Fibroblast of the conjunctiva (primary cell): ENCODE measurements at regions not wholly inside any gene's neighbourhood (a gene's known extent, or its start where the extent isn't known, plus 50 kb on each side); places are given as distances from the start of the nearest gene placed in this dataset.
"Not testable (repeated sequence)": the region's sequence is repeated elsewhere in the genome, so short reads cannot be mapped to it uniquely, and the experiment has no call there.

ENCODE experiments used
- DNase-seq: peaks from one replicate; pipeline ENCODE4 v3.0.0-alpha.2; 2010; ENCODE audit warnings: low read depth

GRCh38 chr6:90463359-90463758 lies 123.5 kb downstream of the MAP3K7 start:
- DNase-seq: no peak

GRCh38 chr6:90462102-90462501 lies 124.8 kb downstream of the MAP3K7 start:
- no peak for DNase-seq

GRCh38 chr6:90461383-90461782 lies 125.5 kb downstream of the MAP3K7 start:
- no peak for DNase-seq

- no peak for DNase-seq
Measured at GRCh38 chr6:90460051-90460450, 126.8 kb downstream of the MAP3K7 start.

- DNase-seq: no peak
Measured at GRCh38 chr6:90459225-90459758, 127.6 kb downstream of the MAP3K7 start.

DNA sequence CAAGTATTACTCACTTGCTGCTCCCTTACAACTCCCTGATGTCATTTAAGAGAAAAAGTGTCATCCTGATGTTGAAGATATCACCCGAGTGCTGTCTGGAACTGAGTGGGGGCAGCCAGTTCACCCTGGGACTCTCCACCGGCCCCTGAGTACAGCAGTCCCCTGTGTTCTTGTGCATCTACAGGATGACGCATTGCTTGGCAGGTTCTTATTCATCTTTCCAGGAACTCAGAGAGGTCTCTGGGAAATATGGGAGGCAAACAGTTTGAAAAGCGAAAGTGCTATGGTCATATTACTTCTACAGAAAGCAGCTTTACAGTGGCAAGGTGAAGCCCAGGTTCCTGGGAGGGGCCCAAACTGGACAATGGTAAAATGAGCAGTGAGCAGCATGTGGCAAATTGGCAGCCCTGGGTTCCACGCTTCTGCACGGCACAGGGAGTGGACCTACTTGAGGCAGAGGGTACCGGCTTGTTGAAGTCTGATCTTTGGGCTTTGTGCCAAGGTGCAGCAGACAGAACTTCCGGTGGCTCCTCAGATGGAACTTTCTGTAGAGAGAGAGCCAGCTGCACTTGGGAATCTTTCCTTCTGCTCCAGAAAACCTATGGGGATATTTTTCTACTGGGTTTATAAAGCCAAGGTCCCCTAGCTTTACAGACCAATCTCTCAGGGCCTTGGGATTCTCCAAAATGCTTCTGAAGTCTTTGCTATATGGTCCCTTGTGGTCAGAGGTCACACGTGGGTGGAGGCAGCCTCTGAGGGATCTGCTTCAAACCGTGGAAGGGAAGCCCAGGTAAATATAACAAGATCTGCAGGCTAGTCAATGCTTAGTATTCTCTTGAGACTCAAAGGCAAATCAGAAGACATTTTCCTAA lies 128.3 kb downstream of the MAP3K7 start:
- DNase-seq: no peak

GRCh38 chr6:90457867-90458259 lies 129.0 kb downstream of the MAP3K7 start:
- no peak for DNase-seq

DNA sequence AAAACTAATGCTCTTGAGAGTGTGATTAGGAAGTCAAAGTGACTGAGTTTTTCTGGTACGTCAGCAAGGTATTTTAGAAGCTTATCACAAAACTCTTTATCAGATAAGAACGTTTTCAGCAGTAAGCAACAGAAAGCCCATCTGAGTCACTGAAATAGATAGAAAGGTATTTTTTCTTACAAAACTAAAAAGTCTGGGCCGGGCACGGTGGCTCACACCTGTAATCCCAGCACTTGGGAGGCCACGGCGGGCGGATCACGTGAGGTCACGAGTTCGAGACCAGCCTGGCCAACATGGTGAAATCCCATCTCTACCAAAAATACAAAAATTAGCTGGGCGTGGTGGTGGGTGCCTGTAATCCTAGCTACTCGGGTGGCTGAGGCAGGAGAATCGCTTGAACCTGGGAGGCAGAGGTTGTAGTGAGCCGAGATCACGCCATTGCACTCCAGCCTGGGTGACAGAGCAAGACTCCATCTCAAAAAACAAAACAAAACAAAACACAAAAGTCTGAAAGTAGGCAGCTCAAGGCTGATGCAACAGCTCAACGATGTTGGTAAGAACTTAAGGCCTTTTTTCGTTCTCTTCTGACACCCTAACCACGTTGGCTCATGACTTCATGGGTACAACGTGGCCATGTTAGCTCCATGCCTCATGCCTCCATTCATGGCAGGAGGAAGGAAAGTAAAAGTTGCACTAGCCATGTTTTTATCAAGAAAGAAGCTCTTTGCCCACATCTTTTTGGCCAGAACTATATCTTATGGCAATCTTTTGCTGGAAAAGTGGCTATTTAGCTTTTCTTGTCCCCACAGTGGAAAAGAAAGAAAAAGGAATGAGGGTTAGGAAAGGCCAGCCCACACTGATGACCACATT lies 129.6 kb downstream of the MAP3K7 start:
- DNase-seq: not testable (repeated sequence)

DNA sequence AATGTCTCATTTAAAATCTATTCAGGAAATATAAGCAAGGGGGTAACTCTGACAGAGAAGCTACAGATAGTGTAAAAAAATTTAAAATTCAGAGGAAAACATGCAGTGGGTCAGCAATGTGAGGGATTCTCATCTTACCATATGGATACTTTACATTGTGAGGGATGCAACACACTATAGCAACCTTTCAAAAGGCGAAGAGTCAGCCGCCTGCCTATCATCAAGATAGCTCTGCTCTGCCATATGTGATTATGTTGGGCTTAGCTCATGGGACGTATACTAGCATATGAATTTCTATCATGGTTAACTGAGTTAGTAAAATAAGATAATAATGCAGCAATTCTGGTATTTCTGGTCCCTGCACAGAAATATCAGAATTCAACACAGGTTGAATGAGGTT lies 130.9 kb downstream of the MAP3K7 start:
- no peak for DNase-seq

GRCh38 chr6:90454836-90455427 lies 131.9 kb downstream of the MAP3K7 start:
- DNase-seq: no peak

GRCh38 chr6:90450268-90450953 lies 136.5 kb downstream of the MAP3K7 start:
- DNase-seq: no peak

- no peak for DNase-seq
Measured at GRCh38 chr6:90449311-90449710, 137.6 kb downstream of the MAP3K7 start.

DNA sequence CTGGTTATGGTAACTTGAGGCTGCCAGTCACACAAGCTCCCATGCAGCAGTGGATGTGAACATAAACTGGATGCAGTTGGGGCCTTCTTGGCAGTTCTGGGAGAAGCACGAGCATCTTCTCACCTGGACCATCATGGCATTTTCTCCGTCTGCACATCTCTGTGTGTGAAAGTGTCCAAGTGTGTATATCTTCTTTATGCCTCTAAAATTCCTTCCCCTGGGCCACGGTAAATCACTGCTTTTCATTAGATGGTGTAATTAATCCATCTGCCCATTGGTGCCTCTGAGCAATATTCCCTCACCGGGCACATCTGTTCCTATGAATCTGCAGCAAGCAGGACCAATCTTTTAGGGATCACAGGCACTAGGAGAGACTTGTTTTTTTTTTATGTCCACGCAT lies 138.0 kb downstream of the MAP3K7 start:
- DNase-seq: no peak

- DNase-seq: no peak
Measured at GRCh38 chr6:90446164-90446563, 140.7 kb downstream of the MAP3K7 start.

GRCh38 chr6:90445533-90446108 lies 141.3 kb downstream of the MAP3K7 start:
- no peak for DNase-seq

DNA sequence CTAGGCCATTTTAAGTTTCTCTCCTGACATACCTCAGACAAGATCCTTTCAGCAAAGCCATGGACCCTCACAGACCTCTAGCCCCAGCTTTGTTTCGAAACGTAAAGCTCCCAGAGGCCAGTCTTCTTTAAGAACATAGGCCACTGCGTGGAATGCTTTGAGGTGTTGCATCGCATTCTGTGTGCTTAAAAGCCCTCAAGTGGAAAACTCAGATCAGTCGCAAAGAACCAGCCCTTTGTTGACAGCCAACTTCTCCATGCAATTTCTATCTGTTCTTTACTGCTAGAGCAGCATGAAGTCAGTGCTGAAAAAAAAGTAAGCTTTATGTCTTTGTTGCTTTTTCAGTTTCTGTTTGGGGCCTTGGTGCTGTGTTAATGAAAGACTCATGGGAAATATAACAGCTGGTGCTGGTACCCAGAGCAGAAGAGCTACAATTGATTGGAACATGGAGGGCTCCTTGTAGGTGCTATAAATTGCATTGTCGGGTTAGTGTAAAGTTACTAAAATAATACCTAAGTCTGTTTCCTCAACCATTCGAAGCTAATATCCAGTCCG lies 142.6 kb downstream of the MAP3K7 start:
- DNase-seq: no peak

DNA sequence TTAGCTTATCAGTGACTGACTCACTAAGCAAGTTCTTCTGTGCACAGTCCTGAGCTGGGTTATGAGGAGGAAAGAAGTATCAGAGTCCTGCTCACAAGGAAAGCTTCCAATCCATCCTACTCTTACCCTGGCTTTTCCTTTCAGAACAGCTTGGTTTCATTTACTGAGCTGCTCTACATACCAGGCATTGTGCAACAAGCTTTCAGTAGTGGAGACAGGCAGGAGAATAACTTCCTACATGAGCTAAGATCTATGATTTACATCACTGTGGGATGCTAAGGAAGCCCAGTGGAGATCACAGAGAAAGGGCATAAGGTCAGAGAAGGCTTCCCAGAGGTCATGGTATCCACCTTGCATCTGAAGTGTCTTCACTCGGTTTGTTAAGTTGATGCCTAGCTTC lies 144.5 kb downstream of the MAP3K7 start:
- peak; percentile 31 for DNase-seq

DNA sequence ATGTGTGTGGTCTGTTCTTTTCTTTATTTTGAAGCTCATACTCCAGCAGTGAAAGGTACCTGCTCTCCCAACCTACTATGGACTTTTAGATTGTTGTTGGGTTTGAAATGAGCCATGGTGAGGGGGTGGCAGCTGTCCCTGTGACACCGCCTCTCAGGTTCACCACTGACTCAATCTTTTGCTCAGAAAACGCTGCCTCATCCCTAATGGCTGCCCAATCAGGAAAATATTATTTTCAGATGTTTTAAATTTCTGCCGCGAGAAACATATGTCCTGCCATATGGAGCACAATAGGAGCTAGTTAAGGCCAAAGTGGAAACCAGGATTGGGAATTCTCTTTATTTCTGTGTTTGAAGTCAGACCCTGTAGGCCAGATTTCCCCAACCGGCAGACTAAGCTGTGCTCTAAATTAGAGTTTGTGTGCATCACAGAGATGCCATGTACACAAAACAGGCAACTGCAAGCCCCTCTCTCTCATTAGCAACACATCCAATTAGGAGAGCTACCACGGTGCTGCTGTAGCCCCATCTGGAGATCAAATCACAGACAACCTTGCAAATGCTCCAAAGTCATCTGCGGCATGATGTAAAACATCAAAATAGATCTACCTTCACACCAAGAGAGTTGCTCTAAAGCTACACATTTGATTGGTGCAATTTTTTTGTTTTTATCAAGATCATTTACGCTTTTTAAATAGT lies 144.1 kb upstream of the BACH2 start:
- no peak for DNase-seq

GRCh38 chr6:90439586-90439985 lies 142.9 kb upstream of the BACH2 start:
- DNase-seq: no peak

DNA sequence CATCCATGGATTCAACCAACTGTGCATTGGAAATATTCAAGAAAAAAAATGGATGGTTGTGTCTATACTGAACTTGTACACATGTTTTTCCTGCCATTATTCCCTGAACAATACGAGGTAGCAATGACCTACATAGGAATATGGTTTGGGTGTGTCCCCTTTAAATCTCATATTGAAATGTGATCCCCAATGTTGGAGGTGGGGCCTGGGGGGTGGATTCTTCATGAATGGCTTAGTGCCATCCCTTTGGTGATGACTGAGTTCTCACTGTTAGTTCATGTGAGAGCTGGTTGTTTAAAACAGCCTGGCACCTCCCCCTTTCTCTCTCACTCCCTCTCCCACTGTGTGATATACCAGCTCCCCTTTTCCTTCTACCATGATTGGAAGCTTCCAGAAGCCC lies 139.8 kb upstream of the BACH2 start:
- DNase-seq: no peak
